ENCODE measurements at regions not wholly inside any gene's neighbourhood (a gene's known extent, or its start where the extent isn't known, plus 50 kb on each side); places are given as distances from the start of the nearest gene placed in this dataset.
A peak's percentile ranks its signal among the peaks of the same experiment; 100 is the strongest.

DNA sequence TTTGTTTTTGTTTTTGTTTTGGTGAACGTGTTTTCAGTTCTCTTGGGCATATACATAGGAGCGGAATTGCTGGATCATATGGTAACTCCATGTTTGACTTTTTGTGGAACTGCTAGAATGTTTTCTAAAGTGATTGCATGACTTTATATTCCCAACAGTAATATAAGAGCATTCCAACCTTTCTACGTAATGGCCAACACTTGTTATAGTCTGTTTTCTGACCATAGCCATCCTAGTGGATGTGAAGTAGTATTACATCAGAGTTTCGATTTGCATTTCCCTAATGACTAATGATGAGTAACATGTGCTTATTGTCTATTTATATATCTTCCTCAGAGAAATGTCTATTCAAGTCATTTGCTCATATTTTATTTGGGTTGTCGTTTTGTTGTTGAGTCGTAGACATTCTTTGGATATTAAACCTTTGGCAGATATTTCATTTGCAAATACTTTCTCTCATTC, 268.7 kb downstream of the AEBP2 start:
- TF ChIP-seq, protein P1, sequence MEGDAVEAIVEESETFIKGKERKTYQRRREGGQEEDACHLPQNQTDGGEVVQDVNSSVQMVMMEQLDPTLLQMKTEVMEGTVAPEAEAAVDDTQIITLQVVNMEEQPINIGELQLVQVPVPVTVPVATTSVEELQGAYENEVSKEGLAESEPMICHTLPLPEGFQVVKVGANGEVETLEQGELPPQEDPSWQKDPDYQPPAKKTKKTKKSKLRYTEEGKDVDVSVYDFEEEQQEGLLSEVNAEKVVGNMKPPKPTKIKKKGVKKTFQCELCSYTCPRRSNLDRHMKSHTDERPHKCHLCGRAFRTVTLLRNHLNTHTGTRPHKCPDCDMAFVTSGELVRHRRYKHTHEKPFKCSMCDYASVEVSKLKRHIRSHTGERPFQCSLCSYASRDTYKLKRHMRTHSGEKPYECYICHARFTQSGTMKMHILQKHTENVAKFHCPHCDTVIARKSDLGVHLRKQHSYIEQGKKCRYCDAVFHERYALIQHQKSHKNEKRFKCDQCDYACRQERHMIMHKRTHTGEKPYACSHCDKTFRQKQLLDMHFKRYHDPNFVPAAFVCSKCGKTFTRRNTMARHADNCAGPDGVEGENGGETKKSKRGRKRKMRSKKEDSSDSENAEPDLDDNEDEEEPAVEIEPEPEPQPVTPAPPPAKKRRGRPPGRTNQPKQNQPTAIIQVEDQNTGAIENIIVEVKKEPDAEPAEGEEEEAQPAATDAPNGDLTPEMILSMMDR (IDR thresholded peaks at IDR 0.05) = peak in 2 of 6 experiments; percentile 13 to 44
- no peak for TF ChIP-seq POLR2A (IDR thresholded peaks at IDR 0.05)
